ENCODE measurements at regions not wholly inside any gene's neighbourhood (a gene's known extent, or its start where the extent isn't known, plus 50 kb on each side); places are given as distances from the start of the nearest gene placed in this dataset.
"Not testable (repeated sequence)": the region's sequence is repeated elsewhere in the genome, so short reads cannot be mapped to it uniquely, and the experiment has no call there.

DNA sequence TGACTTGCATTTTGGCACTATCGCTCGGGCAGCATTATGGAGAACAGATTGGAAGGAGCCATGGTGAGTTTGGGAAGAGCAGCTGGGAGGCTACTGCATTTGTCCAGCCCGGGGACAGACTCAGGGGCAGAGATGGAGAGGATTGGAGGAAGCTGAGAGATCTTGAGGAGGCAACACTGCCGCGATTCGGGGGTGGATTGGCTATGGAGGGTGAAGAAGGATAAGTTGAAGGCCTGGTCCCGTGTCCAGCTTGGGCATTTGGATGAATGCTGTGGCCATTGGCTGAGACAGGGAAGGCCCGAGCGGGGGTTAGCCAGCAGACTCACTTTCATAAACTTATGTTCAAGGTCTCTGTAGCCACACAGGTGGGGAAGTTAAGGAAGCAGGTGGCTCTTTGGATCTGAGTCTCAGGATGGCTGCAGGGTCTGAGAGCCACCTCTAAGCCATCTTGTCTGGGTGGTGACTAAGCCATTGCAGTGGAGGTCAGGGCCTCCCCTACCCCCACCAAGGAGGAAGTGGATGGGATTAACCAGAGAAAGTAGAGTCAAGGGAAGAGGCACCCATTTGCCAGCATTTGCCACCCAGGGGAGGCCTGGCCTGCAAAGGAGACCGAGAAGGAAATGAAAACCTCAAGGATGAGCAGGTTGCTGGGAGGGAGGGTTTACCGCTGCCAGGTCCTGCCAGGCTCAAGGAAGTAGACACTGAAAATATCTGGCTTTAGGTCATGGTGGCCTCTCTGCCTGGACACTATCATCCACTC, 144.0 kb upstream of the TLE3 start:
- no peak for DNase-seq

DNA sequence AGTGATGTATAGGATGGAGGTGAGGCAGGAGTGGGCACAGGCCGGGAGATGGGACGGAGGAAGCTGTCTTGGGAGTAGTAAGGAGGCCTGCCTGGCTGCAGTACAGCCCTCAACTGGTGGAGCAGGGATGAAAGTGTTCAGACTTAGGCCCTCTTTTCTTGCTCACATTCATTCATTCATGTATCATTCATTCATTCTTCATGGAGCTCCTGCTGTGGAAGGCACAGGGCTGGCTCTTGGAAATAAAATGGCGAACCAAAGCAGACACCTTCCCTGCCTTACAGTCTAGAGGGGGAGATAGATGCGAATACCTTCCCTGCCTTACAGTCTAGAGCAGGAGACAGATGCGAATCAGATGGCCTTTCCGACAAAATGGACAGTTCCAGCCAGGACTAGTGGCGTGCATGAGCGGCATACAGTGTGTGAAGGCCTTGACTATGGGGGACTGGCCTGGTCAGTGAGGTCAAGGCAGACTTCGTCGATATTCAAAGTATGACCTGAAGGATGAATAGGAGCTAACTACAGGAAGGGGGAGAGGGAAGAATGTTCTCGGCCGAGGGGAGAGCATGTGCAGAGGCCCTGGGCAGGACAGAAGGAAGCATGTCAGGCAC, 143.2 kb upstream of the TLE3 start:
- DNase-seq, result no peak

GRCh38 chr15:70240082-70240481, 142.4 kb upstream of the TLE3 start:
- no peak for DNase-seq

GRCh38 chr15:70238917-70239316, 141.2 kb upstream of the TLE3 start:
- no peak for DNase-seq

DNA sequence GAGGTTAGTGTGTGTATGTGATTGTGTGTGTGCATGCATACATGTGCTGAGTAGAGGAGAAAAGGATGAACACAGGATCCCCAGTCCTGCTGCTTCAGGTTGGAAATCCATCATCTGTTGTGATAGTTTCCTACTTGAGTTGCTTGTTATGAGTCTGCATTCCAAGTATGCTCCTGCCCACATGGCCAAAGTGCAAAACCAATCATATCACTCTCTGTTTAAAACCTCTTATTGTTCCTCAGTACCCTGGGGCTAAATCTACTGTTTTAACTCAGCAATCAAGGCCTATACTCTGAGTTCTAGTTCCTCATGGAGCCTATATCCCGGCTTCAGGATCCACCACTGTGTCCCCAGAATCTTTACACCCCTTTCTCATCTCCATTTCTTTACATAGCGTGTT, 139.9 kb upstream of the TLE3 start:
- DNase-seq, result no peak

DNA sequence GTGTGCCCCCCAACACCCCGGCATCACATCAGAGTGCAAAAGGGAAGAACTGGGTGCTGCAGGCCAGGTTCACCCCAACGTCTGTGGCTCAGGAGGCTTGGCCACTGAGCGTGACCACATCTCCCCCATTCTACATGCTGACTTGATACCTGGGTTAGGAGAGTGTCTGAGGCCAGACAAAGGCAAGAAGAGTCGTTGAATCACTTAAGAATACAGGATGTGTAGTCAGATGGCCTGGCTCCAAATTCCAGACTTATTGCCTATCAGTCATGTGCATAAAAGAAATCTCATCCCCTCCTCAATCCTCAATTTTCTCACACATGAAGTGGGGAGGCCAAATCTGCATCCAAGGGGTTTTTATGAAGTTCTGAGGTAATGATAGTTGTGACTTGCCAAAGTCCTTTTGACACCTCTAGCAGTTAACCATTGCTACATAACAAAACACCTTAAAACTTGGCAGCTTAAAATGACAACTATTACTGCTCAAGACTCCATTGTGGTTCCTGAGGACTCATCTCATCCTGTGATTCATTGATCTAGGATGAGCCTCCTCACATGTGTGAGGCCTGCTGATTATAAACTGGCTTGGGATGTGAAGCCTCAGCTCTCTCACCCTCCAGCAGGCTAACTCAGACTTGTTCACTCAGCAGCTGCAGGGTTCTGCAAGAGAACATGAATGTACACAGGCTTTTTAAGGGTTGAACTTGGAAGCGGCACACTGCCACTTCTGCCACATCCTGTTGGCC, 138.8 kb upstream of the TLE3 start:
- DNase-seq, result no peak

DNA sequence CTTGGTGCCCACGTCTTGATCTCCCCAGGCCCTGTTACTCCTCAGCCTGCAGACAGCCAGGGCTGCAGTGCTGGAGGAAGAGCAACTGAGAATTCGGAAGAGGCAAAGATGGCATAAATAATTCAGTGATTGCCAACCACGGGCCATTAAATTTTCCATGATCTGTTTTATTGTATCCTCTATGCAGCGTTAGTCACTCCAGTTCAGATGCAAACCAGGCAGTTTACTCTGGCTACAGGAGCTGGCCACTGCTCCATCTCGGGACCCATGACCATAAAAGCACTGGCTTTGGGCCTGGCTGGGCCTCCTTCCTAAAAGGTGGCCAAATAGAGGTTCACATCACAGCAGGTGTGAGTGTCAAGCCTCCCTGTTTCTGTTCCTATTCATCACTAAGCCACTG, 137.6 kb upstream of the TLE3 start:
- DNase-seq, result no peak

GRCh38 chr15:70234256-70234905, 136.7 kb upstream of the TLE3 start:
- no peak for DNase-seq

DNA sequence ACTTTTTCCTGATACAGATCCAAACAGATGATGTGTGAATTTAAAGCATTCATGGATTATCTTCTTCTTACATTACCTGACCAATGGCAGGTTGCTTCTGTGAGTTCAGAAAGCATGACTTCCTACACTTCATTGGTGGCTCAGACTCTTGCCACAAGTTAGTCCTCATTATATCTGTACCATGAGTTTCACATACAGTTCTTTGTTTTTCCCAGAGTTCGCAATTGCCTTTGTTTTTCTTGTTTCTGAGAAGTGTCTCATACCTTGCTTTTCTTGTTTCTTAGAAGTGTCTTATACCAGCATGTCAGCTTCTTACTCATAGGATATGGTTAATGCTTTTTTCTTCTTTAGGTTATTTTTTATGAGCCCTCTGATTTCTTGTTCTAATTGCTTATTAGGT, 133.8 kb upstream of the TLE3 start:
- no peak for DNase-seq

GRCh38 chr15:70227918-70228317, 130.2 kb upstream of the TLE3 start:
- DNase-seq, result not testable (repeated sequence)

DNA sequence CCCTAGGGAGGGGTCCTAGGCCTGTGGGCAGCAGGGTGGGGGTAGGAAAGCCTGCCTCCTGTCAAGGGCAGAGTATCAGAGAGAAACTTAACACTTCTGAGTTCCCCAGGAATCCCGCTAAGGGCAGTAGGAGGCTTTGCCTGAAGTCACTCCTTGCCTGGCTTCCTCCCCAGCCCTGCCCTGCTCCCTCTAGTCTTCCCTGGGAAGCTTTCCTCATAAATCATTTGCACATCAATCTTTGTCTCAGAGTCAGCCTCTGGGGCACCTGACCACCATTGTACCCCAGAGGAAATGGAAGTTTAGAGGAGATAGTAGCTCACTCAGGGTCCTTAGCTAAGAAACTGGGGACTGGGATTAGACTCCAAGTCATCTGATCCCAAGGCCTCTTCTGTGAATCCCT, 129.4 kb upstream of the TLE3 start:
- DNase-seq, result no peak

DNA sequence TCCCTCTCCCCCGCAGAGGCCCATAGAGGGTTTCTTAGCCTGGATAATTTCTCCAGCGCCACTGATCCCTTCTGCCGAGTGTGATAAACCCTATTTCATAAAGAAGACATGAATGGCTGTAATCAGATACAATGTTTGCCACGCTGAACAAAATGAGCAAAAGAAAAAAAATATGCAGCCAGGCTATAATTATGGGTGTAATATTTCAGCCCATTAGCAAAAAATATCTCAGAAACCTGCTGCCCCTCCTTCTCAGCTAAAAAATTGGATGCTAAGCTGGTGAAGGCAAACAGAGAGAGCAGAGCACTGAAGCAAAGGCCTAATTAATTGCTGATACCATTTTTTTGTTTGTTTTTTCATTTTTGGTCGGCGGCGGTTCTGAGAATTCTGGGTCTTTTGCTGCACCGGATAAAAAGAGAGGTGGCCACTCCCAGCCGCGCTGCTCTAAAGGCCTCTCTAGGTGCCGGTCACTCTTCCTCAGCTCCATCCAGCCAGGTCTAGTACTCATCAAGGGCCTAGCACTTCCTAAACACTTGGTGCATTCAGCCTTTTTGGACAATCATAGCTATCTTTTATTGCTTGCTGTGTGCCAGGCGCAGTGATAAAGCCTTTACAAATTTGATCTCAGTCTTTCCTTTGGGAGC, 128.7 kb upstream of the TLE3 start:
- DNase-seq, result no peak

- DNase-seq, result no peak
These were observed 127.7 kb upstream of the TLE3 start for GRCh38 chr15:70225416-70225815.

- no peak for DNase-seq
These were observed 124.9 kb upstream of the TLE3 start for GRCh38 chr15:70222606-70223005.

DNA sequence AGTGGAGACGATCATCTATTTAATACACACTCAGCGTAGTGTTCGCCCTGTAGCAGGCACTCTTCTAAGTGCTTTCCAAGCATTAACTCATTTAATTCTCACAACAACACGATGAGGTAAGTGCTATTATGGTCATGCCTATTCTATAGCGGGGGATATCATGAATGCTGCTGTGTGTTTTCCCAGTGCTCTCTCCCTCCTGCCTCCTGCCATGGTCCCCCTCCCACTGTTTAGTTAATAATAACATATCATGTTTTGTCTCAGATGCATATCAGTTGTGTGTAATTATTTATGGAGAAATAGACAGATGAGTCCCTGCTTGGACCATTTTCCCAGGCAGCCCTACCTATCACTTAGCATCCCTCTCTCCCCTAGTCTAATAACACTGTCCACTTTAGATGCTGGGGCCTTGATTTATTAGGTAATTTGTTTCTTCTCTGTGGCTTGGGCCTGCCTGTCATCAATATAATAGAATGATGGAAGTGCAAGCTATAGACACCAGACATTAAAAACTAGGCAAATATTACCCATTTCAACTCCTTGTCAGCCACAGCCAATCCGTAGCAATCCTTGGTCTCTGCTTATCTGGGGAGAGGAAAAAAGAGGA, 122.9 kb upstream of the TLE3 start:
- DNase-seq, result no peak

- no peak for DNase-seq
These were observed 122.2 kb upstream of the TLE3 start for GRCh38 chr15:70219966-70220365.

GRCh38 chr15:70219256-70219895, 121.7 kb upstream of the TLE3 start:
- no peak for DNase-seq

DNA sequence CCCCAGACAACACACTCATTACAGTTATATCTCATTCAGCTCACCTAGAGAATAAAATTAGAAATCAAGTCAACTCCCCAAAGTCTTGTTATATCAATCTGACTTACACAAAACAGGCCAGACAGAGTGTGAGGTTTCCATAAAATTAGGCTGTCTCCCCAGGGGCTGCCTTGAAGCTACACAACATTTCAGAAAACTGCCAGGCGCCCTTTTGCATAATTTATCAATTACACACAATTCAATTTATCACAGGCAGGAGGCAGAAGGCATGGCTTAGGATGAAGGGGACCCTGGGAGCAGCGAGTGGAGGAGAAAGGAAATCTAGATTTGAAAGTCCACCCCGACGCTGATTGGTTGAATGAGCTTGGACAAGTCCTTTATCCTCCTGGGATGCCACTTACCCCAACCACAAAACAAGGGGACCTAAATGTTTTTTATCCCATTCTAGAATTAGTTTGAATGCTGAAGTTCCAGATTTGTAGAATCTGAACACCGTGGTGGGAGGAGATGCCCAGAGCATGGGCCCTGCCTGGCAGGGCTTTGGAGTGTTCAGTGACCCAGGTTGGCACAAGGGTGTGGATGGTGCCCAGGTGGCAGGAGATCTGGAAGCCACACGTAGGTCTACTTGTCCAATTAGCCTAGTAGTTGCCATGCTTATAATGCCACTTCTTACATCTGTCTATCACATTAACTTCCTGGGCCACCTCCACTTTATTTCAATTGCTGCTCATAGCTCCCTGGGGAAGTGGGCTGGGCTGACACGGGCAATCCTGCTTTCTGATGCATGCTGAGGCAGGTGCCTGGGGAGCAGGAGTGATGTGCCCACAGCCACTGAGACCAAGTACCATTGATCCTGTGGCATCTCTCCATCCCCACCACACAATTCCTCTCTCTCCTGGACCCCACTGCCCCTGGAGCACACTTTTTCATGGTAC, 119.8 kb upstream of the TLE3 start:
- DNase-seq, result no peak

- DNase-seq, result no peak
These were observed 118.2 kb upstream of the TLE3 start for GRCh38 chr15:70215951-70216350.

- no peak for DNase-seq
These were observed 117.4 kb upstream of the TLE3 start for GRCh38 chr15:70214941-70215635.
